Endodermal cell (in vitro differentiated cells): ENCODE measurements at regions not wholly inside any gene's neighbourhood (a gene's known extent, or its start where the extent isn't known, plus 50 kb on each side); places are given as distances from the start of the nearest gene placed in this dataset.

Source experiments
- DNase-seq: peaks from one replicate; pipeline ENCODE4 v3.0.0-alpha.2; 2017
- H3K27ac ChIP-seq: 2 replicates; pipeline ENCODE4 v1.5.1; 2013; ENCODE audit warnings: mild to moderate bottlenecking, low read depth, low read length, moderate library complexity
- H3K27me3 ChIP-seq: 2 replicates; pipeline ENCODE4 v1.6.1; 2013; ENCODE audit warnings: mild to moderate bottlenecking, low read length, moderate library complexity; ENCODE audit not compliant: insufficient read depth, control insufficient read depth, poor library complexity, severe bottlenecking
- H3K36me3 ChIP-seq: 2 replicates; pipeline ENCODE4 v1.7.0; 2013; ENCODE audit warnings: mild to moderate bottlenecking, low read length, moderate library complexity; ENCODE audit not compliant: control insufficient read depth, insufficient read depth
- H3K4me1 ChIP-seq: one replicate; pipeline ENCODE4 v1.7.0; 2013; ENCODE audit warnings: low read length; ENCODE audit not compliant: control insufficient read depth, insufficient read depth
- H3K4me3 ChIP-seq: 2 replicates; pipeline ENCODE4 v1.5.1; 2013; ENCODE audit warnings: mild to moderate bottlenecking, low read length, moderate library complexity
- H3K9ac ChIP-seq: 2 replicates; pipeline ENCODE4 v1.6.1; 2013; ENCODE audit warnings: mild to moderate bottlenecking, low read length, moderate library complexity; ENCODE audit not compliant: poor library complexity, severe bottlenecking; ENCODE audit errors: extremely low read depth
- H3K9me3 ChIP-seq: 2 replicates; pipeline ENCODE4 v1.6.1; 2013; ENCODE audit warnings: mild to moderate bottlenecking, low read length, moderate library complexity; ENCODE audit not compliant: control insufficient read depth
- H3K27ac Mint-ChIP-seq: 2 replicates; pipeline ENCODE4 v1.8.0; 2020; ENCODE audit warnings: mixed read lengths
- H3K27me3 Mint-ChIP-seq: 2 replicates; pipeline ENCODE4 v1.8.0; 2021; ENCODE audit warnings: mild to moderate bottlenecking, mixed read lengths; ENCODE audit not compliant: insufficient read depth
- H3K36me3 Mint-ChIP-seq: 2 replicates; pipeline ENCODE4 v1.8.0; 2020; ENCODE audit warnings: low read depth, mixed read lengths
- H3K4me1 Mint-ChIP-seq: 2 replicates; pipeline ENCODE4 v1.8.0; 2020; ENCODE audit warnings: mixed read lengths
- H3K4me3 Mint-ChIP-seq: 2 replicates; pipeline ENCODE4 v1.8.0; 2020; ENCODE audit warnings: mild to moderate bottlenecking, moderate library complexity, mixed read lengths
- H3K9me3 Mint-ChIP-seq: 2 replicates; pipeline ENCODE4 v1.8.0; 2020; ENCODE audit warnings: mild to moderate bottlenecking, mixed read lengths
- CTCF ChIP-seq: fragments of 200-600 bp; sonication (generic); conservative IDR thresholded peaks from 2 replicates; pipeline ENCODE4 v1.5.0; 2021; ENCODE audit warnings: antibody characterized with exemption, mild to moderate bottlenecking
- WGBS, 2 experiments: methylation state at CpG; one replicate each; pipeline versions ENCODE4 v1.1.5 to v1.1.7; 2013; ENCODE audit warnings: missing lambda C conversion rate in 2 of 2, mixed read lengths in 1 of 2; ENCODE audit not compliant: insufficient coverage in 1 of 2, insufficient read length in 1 of 2; 5-methylcytosine and 5-hydroxymethylcytosine counted together

- H3K4me3 ChIP-seq = no peak overlapping the region
- H3K27ac ChIP-seq = no peak overlapping the region
- H3K4me1 Mint-ChIP-seq = peaks cover 4% of the 10 kb centered on the region
- H3K9me3 ChIP-seq = no peaks in the 10 kb centered on the region
- no peaks in the 10 kb centered on the region for H3K4me1 ChIP-seq
- no peaks in the 10 kb centered on the region for H3K27me3 ChIP-seq
- WGBS, 2 experiments = 93 to 100% methylated on average over 1 to 2 of the region's 2 CpGs
- H3K36me3 Mint-ChIP-seq = no peaks in the 10 kb centered on the region
- H3K9ac ChIP-seq = no peak overlapping the region
- no peak for DNase-seq
- H3K36me3 ChIP-seq = no peaks in the 10 kb centered on the region
- H3K9me3 Mint-ChIP-seq = no peaks in the 10 kb centered on the region
- no peak for TF ChIP-seq CTCF
- no peak overlapping the region for H3K27ac Mint-ChIP-seq
- H3K4me3 Mint-ChIP-seq = no peak overlapping the region
- H3K27me3 Mint-ChIP-seq = no peaks in the 10 kb centered on the region
These were observed 430.3 kb upstream of the SEMA3A start for GRCh38 chr7:84624927-84625326.

GRCh38 chr7:84624527-84624926 is 429.9 kb upstream of the SEMA3A start:
- no peak overlapping the region for H3K4me3 ChIP-seq
- Mint-ChIP-seq H3K27me3 (no peaks in the 10 kb centered on the region), H3K4me1 (peaks cover 4% of the 10 kb centered on the region), H3K4me3 (no peak overlapping the region), H3K36me3 (no peaks in the 10 kb centered on the region), H3K27ac (no peak overlapping the region), H3K9me3 (no peaks in the 10 kb centered on the region)
- H3K27me3 ChIP-seq = no peaks in the 10 kb centered on the region
- 93% methylated on average over 1 of the region's 1 CpG; no CpG with 5 or more reads in 1 of the 2 experiments for WGBS, 2 experiments
- no peaks in the 10 kb centered on the region for H3K36me3 ChIP-seq
- no peak for DNase-seq
- H3K4me1 ChIP-seq = no peaks in the 10 kb centered on the region
- H3K9ac ChIP-seq = no peak overlapping the region
- TF ChIP-seq CTCF = no peak
- no peaks in the 10 kb centered on the region for H3K9me3 ChIP-seq
- no peak overlapping the region for H3K27ac ChIP-seq

- no peaks in the 10 kb centered on the region for H3K4me1 ChIP-seq
- no peak for TF ChIP-seq CTCF
- Mint-ChIP-seq H3K4me1 (no peaks in the 10 kb centered on the region), H3K27ac (no peak overlapping the region), H3K9me3 (no peaks in the 10 kb centered on the region), H3K4me3 (no peak overlapping the region), H3K27me3 (no peaks in the 10 kb centered on the region), H3K36me3 (no peaks in the 10 kb centered on the region)
- H3K36me3 ChIP-seq = no peaks in the 10 kb centered on the region
- H3K9ac ChIP-seq = no peak overlapping the region
- H3K4me3 ChIP-seq = no peak overlapping the region
- H3K9me3 ChIP-seq = no peaks in the 10 kb centered on the region
- no peak for DNase-seq
- H3K27ac ChIP-seq = no peak overlapping the region
- H3K27me3 ChIP-seq = no peaks in the 10 kb centered on the region
- 92% methylated on average over 3 of the region's 4 CpGs; no CpG with 5 or more reads in 1 of the 2 experiments for WGBS, 2 experiments
These were observed 422.9 kb upstream of the SEMA3A start for GRCh38 chr7:84617265-84618030.
